IPS-18a (cell line): ENCODE measurements at regions not wholly inside any gene's neighbourhood (a gene's known extent, or its start where the extent isn't known, plus 50 kb on each side); places are given as distances from the start of the nearest gene placed in this dataset.

Experiments
- H3K27ac ChIP-seq: one replicate; pipeline ENCODE4 v1.5.1; 2013; ENCODE audit warnings: low read length
- H3K27me3 ChIP-seq: one replicate; pipeline ENCODE4 v1.6.1; 2013; ENCODE audit warnings: mild to moderate bottlenecking, low read length; ENCODE audit not compliant: control insufficient read depth, insufficient read depth
- H3K36me3 ChIP-seq: one replicate; pipeline ENCODE4 v1.6.1; 2013; ENCODE audit warnings: low read depth, low read length; ENCODE audit not compliant: control insufficient read depth
- H3K4me1 ChIP-seq: one replicate; pipeline ENCODE4 v1.6.1; 2013; ENCODE audit warnings: low read depth, low read length; ENCODE audit not compliant: control insufficient read depth
- H3K4me3 ChIP-seq: one replicate; pipeline ENCODE4 v1.5.1; 2013; ENCODE audit warnings: low read length
- H3K9ac ChIP-seq: one replicate; pipeline ENCODE4 v1.6.1; 2013; ENCODE audit warnings: mild to moderate bottlenecking, low read length, moderate library complexity
- H3K9me3 ChIP-seq: one replicate; pipeline ENCODE4 v1.6.1; 2013; ENCODE audit warnings: low read depth, low read length; ENCODE audit not compliant: control insufficient read depth

DNA sequence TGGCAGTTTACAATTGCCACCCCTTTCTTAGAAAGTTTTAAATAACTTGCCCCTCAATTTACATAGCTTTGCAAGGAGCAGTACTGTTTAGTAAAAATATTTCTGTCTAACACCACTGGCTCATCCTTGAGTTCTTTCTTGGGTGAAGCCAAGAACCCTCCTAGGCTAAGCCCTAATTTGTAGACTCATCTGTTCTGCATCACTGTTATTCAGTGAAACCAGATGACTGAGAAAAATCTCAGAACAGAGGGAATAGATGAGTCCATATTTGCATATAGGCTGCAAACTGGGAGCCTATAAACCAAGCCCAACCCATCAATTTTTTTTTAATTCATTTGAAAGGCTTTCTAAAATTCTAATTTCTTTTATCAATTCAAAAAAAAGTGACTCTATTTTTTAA lies 161.4 kb upstream of the TFPI start:
- Histone ChIP-seq H3K4me1 (peaks cover 42% of the 10 kb centered on the region), H3K27ac (no peak overlapping the region), H3K36me3 (no peaks in the 10 kb centered on the region), H3K4me3 (no peak overlapping the region), H3K9ac (no peak overlapping the region), H3K27me3 (no peaks in the 10 kb centered on the region), H3K9me3 (peaks cover 2% of the 10 kb centered on the region)

DNA sequence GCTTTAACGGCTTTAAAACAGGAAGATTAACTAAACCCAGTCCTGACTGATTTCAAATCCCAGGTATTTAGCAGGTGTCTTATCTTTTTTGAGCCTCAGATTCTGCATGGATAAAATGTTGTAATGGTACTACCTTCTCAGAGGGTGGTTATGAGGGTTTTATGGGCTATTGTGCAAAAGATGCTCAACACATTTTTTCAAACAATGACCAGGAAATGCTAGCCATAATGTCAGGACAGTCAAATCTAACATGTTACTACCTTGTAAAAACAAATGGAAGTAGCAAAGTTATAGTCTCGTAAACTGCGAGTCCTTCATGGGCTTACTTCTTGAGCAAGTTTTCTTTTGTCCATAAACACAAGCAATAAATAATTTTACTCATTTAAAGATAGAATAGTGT lies 162.1 kb upstream of the TFPI start:
- H3K27me3 ChIP-seq = no peaks in the 10 kb centered on the region
- H3K9ac ChIP-seq = no peak overlapping the region
- H3K27ac ChIP-seq = no peak overlapping the region
- H3K4me3 ChIP-seq = no peak overlapping the region
- peaks cover 4% of the 10 kb centered on the region for H3K9me3 ChIP-seq
- H3K36me3 ChIP-seq = no peaks in the 10 kb centered on the region
- peaks cover 37% of the 10 kb centered on the region for H3K4me1 ChIP-seq

DNA sequence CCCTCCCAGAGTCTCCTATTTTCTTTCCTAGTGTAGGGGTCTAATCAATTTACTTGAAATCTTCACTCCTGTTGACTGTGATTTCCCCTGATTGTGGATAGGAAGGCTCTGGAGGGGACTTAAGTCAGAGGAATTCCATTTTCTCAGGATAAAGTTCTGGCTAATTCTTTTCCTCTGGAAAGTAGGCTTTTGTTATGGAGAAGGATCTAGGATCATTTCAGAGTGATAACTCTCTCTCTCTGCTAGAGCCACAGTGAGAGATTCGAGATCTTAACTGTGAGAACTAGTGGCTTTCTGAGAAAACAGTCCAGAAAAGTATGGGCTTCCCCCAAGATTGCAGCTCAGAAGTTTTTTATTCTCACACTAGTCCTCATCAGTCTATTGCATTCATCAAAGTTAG lies 163.9 kb upstream of the TFPI start:
- Histone ChIP-seq H3K4me3 (no peak overlapping the region), H3K4me1 (peaks cover 30% of the 10 kb centered on the region), H3K27me3 (no peaks in the 10 kb centered on the region), H3K9ac (no peak overlapping the region), H3K36me3 (no peaks in the 10 kb centered on the region), H3K27ac (no peak overlapping the region), H3K9me3 (peaks cover 4% of the 10 kb centered on the region)

DNA sequence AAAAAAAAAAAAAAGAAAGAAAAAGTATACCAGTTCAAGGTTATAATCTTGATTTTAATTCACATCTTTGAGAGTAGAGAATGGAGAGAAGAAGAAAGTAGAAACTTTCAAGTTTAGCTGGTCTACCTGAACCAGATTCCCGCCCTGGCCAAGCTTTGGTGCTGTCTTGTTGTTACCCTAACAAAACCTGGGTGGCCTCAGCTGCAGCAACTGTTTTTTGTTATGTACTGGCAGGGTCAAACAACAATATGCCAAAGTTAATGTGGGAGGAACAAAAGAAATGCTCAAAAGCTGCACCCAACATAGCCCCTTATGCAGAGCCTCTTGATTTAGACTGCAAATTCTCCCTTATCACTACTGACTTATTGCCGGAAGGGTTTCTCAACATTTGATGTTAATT lies 165.3 kb upstream of the TFPI start:
- H3K36me3 ChIP-seq = no peaks in the 10 kb centered on the region
- H3K27me3 ChIP-seq = no peaks in the 10 kb centered on the region
- no peak overlapping the region for H3K4me3 ChIP-seq
- peaks cover 4% of the 10 kb centered on the region for H3K9me3 ChIP-seq
- H3K9ac ChIP-seq = no peak overlapping the region
- peaks cover 30% of the 10 kb centered on the region for H3K4me1 ChIP-seq
- no peak overlapping the region for H3K27ac ChIP-seq

DNA sequence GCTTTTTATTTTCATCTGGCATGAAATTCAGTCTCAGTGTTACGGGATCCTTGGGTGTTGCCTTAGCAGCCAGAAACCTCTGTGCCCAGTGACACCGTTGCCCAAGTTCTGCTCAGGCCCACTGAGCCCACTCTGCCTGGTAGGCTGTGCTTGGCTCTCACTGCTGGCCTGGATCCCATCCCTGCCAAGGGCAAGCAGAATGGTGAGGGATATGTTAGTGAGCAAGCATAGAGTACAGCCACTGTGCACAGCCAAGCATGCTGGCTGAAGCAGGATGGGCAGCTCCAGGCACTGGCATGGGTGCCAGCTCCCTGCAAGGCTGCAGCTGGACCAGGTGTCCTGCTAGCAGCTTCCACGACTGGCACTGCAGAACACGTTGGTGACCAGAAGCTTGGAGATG lies 194.7 kb upstream of the TFPI start:
- no peaks in the 10 kb centered on the region for H3K27me3 ChIP-seq
- no peak overlapping the region for H3K4me3 ChIP-seq
- no peaks in the 10 kb centered on the region for H3K4me1 ChIP-seq
- H3K27ac ChIP-seq = no peak overlapping the region
- no peaks in the 10 kb centered on the region for H3K9me3 ChIP-seq
- H3K9ac ChIP-seq = no peak overlapping the region
- no peaks in the 10 kb centered on the region for H3K36me3 ChIP-seq

DNA sequence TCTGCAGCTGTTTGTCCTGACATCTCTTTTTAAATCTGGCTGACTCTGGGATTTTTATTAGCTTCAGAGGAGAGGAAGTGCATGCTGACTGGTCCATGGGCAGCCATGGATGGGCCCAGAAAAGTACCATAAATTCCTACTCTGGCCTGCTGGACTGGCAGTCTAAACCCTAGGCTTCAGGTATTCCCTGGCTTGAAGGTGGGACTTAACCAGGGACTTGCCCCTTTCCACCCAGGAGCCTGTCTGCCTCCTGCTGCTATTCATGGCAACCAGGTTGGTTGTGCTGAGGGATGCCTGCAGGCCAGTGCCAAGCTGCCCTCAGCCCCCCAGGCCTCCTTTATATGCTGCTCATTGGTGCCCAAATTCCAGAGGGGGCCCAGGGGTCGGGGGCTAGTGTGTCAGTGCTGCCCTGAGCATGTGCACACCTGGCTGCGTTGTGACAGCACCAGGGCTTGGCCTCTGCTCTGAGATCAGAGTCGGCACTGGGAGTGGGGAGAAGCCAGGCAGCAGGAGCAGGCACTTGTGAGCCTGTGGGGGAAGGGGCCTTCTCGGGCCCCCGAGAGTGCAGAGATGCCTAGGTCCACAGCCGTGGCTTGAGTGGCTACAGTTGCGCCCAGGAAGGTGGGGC lies 195.7 kb upstream of the TFPI start:
- Histone ChIP-seq H3K4me3 (no peak overlapping the region), H3K9me3 (no peaks in the 10 kb centered on the region), H3K27me3 (no peaks in the 10 kb centered on the region), H3K9ac (no peak overlapping the region), H3K27ac (no peak overlapping the region), H3K4me1 (no peaks in the 10 kb centered on the region), H3K36me3 (no peaks in the 10 kb centered on the region)

DNA sequence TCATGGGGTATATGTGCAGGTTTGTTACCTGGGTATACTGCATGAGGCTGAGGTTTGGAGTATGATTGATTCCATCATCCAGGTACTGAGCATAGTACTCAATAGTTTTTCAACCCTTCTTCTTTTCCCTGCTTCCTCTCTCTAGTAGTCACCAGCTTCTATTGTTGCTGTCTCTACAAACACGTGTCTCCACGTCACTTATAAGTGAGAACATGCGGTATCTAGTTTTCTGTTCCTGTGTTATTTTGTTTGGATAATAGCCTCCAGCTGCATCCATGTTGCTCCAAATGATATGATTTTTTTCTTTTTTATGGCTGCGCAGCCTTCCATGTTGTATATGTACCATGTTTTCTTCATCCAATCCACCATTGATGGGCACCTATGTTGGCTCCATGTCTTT lies 214.8 kb upstream of the TFPI start:
- no peak overlapping the region for H3K4me3 ChIP-seq
- H3K9ac ChIP-seq = no peak overlapping the region
- H3K27ac ChIP-seq = no peak overlapping the region
- H3K4me1 ChIP-seq = no peaks in the 10 kb centered on the region
- H3K36me3 ChIP-seq = no peaks in the 10 kb centered on the region
- H3K9me3 ChIP-seq = no peaks in the 10 kb centered on the region
- no peaks in the 10 kb centered on the region for H3K27me3 ChIP-seq

DNA sequence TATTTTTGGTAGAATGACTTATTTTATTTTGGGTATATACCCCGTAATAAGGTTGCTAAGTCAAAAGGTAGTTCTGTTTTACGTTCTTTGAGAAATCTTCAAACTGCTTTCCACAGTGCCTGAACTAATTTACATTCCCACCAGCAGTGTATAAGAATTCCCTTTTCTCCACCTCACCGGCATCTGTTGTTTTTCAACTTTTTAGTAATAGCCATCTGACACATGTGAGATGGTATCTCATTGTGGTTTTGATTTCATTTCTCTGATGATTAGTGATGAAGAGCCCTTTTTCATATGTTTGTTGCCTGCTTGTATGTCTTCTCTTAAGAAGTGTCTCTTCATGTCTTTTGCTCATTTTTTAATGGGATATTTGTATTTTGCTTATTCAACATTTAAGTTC lies 215.2 kb upstream of the TFPI start:
- Histone ChIP-seq H3K4me1 (no peaks in the 10 kb centered on the region), H3K27ac (no peak overlapping the region), H3K9ac (no peak overlapping the region), H3K9me3 (no peaks in the 10 kb centered on the region), H3K36me3 (no peaks in the 10 kb centered on the region), H3K27me3 (no peaks in the 10 kb centered on the region), H3K4me3 (no peak overlapping the region)

DNA sequence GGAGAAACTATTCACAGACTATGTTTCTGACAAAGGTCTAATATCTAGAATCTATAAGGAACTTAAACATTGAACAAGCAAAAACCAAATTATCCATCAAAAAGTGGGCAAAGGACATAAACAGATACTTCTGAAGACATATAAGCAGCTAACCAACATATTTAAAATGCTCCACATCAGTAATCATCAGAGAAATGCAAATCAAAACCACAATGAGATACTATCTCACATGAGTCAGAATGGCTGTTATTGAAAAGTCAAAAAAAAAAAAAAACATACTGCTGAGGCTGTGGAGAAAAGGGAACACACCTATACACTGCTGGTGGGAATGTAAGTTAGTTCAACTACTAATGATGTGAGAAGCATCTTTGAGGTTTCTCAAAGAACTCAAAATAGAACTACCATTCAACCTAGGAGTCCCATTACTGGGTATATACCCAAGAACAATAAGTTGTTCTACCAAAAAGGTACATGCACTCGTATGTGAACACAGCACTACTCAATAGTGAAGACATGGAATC lies 220.4 kb upstream of the TFPI start:
- no peak overlapping the region for H3K27ac ChIP-seq
- no peaks in the 10 kb centered on the region for H3K9me3 ChIP-seq
- no peaks in the 10 kb centered on the region for H3K27me3 ChIP-seq
- H3K36me3 ChIP-seq = no peaks in the 10 kb centered on the region
- no peak overlapping the region for H3K4me3 ChIP-seq
- H3K9ac ChIP-seq = no peak overlapping the region
- H3K4me1 ChIP-seq = peaks cover 12% of the 10 kb centered on the region

DNA sequence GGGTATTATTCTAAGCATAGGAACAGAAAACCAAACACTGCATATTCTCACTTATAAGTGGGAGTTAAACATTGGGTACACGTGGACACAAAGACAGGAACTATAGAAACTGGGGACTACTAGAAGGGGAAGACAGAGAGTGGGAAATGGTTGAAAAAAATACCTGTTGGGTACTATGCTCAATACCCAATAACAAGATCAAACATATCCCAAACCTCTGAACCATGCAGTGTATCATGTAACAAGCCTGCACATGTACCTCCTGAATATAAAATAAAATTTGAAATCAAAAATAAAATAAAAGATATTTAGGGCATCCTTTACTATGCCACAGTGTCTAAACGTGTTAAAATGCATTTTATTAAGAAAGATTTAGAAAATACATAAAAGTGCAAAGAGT lies 221.0 kb upstream of the TFPI start:
- H3K9me3 ChIP-seq = no peaks in the 10 kb centered on the region
- no peaks in the 10 kb centered on the region for H3K36me3 ChIP-seq
- H3K27ac ChIP-seq = no peak overlapping the region
- H3K9ac ChIP-seq = no peak overlapping the region
- H3K4me1 ChIP-seq = peaks cover 12% of the 10 kb centered on the region
- H3K27me3 ChIP-seq = no peaks in the 10 kb centered on the region
- H3K4me3 ChIP-seq = no peak overlapping the region

DNA sequence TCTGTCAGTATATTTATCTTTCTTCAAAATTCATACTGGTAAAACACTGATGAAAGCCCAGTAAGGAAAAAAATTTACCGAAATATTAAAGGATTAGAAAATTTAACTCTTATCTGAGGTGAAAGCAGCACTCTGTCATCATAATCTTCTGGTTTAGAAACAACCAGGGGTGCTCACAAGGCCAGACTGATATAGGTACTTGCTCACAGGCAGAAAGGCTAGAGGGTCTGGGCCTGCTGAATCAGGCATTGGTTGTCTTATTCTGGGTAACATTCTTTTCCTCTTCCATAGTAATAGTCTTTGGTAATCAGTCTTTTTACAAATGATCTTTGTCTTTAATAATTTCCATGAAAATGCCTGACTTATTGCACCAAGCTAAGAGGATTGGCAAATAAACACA lies 221.4 kb upstream of the TFPI start:
- no peaks in the 10 kb centered on the region for H3K9me3 ChIP-seq
- no peak overlapping the region for H3K4me3 ChIP-seq
- peaks cover 12% of the 10 kb centered on the region for H3K4me1 ChIP-seq
- H3K27me3 ChIP-seq = no peaks in the 10 kb centered on the region
- no peak overlapping the region for H3K9ac ChIP-seq
- no peak overlapping the region for H3K27ac ChIP-seq
- no peaks in the 10 kb centered on the region for H3K36me3 ChIP-seq

DNA sequence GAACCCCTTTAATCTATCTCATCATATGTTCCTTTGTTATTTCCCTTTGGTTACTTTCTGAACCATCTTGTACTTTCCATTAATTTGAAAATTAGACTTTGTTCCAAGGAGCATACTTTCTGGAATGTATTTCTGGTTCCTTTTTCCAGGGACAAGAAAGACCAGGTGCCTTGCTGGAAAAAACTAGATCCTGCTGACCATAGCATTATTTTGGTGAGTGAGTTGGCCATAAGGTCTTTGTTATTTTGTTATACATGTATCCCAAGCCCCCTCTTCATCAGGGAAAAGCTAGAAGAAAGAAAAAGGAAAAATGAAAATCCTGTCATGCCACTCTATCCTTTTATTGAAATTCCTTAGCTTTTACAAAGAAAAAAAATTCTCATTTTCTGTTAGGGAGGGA lies 228.1 kb upstream of the TFPI start:
- H3K27me3 ChIP-seq = no peaks in the 10 kb centered on the region
- H3K36me3 ChIP-seq = no peaks in the 10 kb centered on the region
- no peak overlapping the region for H3K27ac ChIP-seq
- H3K4me1 ChIP-seq = peaks cover 8% of the 10 kb centered on the region
- H3K9ac ChIP-seq = no peak overlapping the region
- H3K4me3 ChIP-seq = no peak overlapping the region
- no peaks in the 10 kb centered on the region for H3K9me3 ChIP-seq
